ENCODE measurements at regions not wholly inside any gene's neighbourhood (a gene's known extent, or its start where the extent isn't known, plus 50 kb on each side); places are given as distances from the start of the nearest gene placed in this dataset.

GRCh38 chr13:90416938-90417337, 930.5 kb upstream of the MIR17HG start:
- H3K79me2 ChIP-seq (replicated peaks; ENCODE audit: insufficient read depth) = no peaks in the 10 kb centered on the region
- Mint-ChIP-seq H3K36me3 (ENCODE audit: low read depth) (no peaks in the 10 kb centered on the region), H3K27ac (no peak overlapping the region), H3K4me1 (peaks cover 20% of the 10 kb centered on the region), H3K27me3 (ENCODE audit: insufficient read depth, low read depth, poor library complexity) (peaks cover 6% of the 10 kb centered on the region), H3K9me3 (no peaks in the 10 kb centered on the region), H3K4me3 (no peak overlapping the region)
- H3K27ac ChIP-seq (ENCODE audit: low read depth) = no peak overlapping the region
- H3K4me2 ChIP-seq = no peak overlapping the region
- no peaks in the 10 kb centered on the region for H3K9me2 ChIP-seq (ENCODE audit: insufficient read depth)
- H3K4me3 ChIP-seq = no peak overlapping the region
- ATAC-seq = no peak
- H4K20me1 ChIP-seq (replicated peaks; ENCODE audit: insufficient read depth) = no peaks in the 10 kb centered on the region
- H3F3A ChIP-seq (replicated peaks; ENCODE audit: low read depth) = no peaks in the 10 kb centered on the region
- H3K27me3 ChIP-seq (ENCODE audit: insufficient read depth) = no peaks in the 10 kb centered on the region
- DNase-seq (ENCODE audit: low spot score) = no peak
- TF ChIP-seq JUNB (IDR thresholded peaks at IDR 0.05; ENCODE audit: unreplicated experiment) (no peak), ZNF331 (CRISPR knock-in tag; IDR thresholded peaks at IDR 0.05; ENCODE audit: low read depth) (no peak), NANOG (IDR thresholded peaks at IDR 0.05; ENCODE audit: borderline replicate concordance) (no peak), STAT1 (IDR thresholded peaks at IDR 0.05; ENCODE audit: unreplicated experiment) (no peak), CTCF (conservative IDR thresholded peaks at IDR 0.05; ENCODE audit: low read depth in 2 of 2) (no peak), ZNF114 (CRISPR knock-in tag; IDR thresholded peaks at IDR 0.05) (no peak), ZNF462 (CRISPR knock-in tag; IDR thresholded peaks at IDR 0.05) (no peak)
- TF ChIP-seq, protein P1, sequence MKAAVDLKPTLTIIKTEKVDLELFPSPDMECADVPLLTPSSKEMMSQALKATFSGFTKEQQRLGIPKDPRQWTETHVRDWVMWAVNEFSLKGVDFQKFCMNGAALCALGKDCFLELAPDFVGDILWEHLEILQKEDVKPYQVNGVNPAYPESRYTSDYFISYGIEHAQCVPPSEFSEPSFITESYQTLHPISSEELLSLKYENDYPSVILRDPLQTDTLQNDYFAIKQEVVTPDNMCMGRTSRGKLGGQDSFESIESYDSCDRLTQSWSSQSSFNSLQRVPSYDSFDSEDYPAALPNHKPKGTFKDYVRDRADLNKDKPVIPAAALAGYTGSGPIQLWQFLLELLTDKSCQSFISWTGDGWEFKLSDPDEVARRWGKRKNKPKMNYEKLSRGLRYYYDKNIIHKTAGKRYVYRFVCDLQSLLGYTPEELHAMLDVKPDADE (IDR thresholded peaks at IDR 0.05) = no peak
- TF ChIP-seq, protein P2, sequence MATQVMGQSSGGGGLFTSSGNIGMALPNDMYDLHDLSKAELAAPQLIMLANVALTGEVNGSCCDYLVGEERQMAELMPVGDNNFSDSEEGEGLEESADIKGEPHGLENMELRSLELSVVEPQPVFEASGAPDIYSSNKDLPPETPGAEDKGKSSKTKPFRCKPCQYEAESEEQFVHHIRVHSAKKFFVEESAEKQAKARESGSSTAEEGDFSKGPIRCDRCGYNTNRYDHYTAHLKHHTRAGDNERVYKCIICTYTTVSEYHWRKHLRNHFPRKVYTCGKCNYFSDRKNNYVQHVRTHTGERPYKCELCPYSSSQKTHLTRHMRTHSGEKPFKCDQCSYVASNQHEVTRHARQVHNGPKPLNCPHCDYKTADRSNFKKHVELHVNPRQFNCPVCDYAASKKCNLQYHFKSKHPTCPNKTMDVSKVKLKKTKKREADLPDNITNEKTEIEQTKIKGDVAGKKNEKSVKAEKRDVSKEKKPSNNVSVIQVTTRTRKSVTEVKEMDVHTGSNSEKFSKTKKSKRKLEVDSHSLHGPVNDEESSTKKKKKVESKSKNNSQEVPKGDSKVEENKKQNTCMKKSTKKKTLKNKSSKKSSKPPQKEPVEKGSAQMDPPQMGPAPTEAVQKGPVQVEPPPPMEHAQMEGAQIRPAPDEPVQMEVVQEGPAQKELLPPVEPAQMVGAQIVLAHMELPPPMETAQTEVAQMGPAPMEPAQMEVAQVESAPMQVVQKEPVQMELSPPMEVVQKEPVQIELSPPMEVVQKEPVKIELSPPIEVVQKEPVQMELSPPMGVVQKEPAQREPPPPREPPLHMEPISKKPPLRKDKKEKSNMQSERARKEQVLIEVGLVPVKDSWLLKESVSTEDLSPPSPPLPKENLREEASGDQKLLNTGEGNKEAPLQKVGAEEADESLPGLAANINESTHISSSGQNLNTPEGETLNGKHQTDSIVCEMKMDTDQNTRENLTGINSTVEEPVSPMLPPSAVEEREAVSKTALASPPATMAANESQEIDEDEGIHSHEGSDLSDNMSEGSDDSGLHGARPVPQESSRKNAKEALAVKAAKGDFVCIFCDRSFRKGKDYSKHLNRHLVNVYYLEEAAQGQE (IDR thresholded peaks at IDR 0.05; ENCODE audit: unreplicated experiment) = no peak
- H3K4me1 ChIP-seq (ENCODE audit: insufficient read depth) = peaks cover 12% of the 10 kb centered on the region
- H2AFZ ChIP-seq = no peak overlapping the region
- H3K36me3 ChIP-seq (ENCODE audit: insufficient read depth) = no peaks in the 10 kb centered on the region

Measured in GM23338 (cell line).